Upper lobe of left lung (tissue), 4 donors: ENCODE measurements at regions not wholly inside any gene's neighbourhood (a gene's known extent, or its start where the extent isn't known, plus 50 kb on each side); places are given as distances from the start of the nearest gene placed in this dataset.

Experiments used
- CTCF ChIP-seq, 6 experiments: fragments of 450-650 bp in 4 of 6; fragments of 200-600 bp in 2 of 6; sonication (generic) in 2 of 6; IDR thresholded peaks; one replicate each; pipeline ENCODE4 v1.5.1; 2016 to 2019; ENCODE audit warnings: antibody characterized with exemption in 6 of 6
- EP300 ChIP-seq, 4 donors: sonication (generic); formaldehyde crosslinking; IDR thresholded peaks; one replicate each; pipeline ENCODE4 v1.5.1; 2017; ENCODE audit warnings: antibody characterized with exemption in 4 of 4, control low read depth in 2 of 4
- POLR2A ChIP-seq, 4 donors: fragments of 450-650 bp; IDR thresholded peaks; one replicate each; pipeline ENCODE4 v1.5.1; 2016 to 2017; ENCODE audit warnings: antibody characterized with exemption in 4 of 4, mild to moderate bottlenecking in 2 of 4
- POLR2AphosphoS5 ChIP-seq, 2 donors: sonication (generic); formaldehyde crosslinking; IDR thresholded peaks; one replicate each; pipeline ENCODE4 v1.5.1; 2017; ENCODE audit warnings: antibody characterized with exemption in 2 of 2

GRCh38 chr2:237171396-237171795 is 85.7 kb downstream of the COPS8 start:
- TF ChIP-seq POLR2AphosphoS5 (IDR thresholded peaks at IDR 0.05), result peak in 1 of 2 donors; percentile 51
- no peak for TF ChIP-seq EP300 (IDR thresholded peaks at IDR 0.05)
- TF ChIP-seq CTCF (IDR thresholded peaks at IDR 0.05), result no peak
- no peak for TF ChIP-seq POLR2A (IDR thresholded peaks at IDR 0.05)
